Endothelial cell of umbilical vein (primary cell): ENCODE measurements at regions not wholly inside any gene's neighbourhood (a gene's known extent, or its start where the extent isn't known, plus 50 kb on each side); places are given as distances from the start of the nearest gene placed in this dataset.

Experiments
- BruUV-seq: library from RNA; stranded (reverse); fragments of 400-500 nt; replicated peaks from 2 replicates; lab custom pipeline; 2021; lab: Mats Ljungman, UMichigan
- CTCF ChIA-PET: fragments of 300-600, 350-600 bp; sonication (Branson Sonifier 250); formaldehyde crosslinking; loops from one replicate; lab custom pipeline; 2021; ENCODE audit warnings: antibody characterized with exemption, inconsistent platforms; lab: Charles Lee
- POLR2A ChIA-PET: fragments of 300-600, 350-600 bp; sonication (Branson Sonifier 250); formaldehyde crosslinking; loops from one replicate; lab custom pipeline; 2021; ENCODE audit warnings: antibody characterized with exemption, inconsistent platforms; lab: Charles Lee
- DNase-seq: peaks from one replicate; pipeline ENCODE4 v3.0.0-alpha.2; 2011; ENCODE audit warnings: low read depth, low spot score
- FAIRE-seq: peaks from 2 replicates; lab custom pipeline; 2011; peaks lifted over from hg19 to GRCh38; lab: Jason Lieb, UNC
- H2AFZ ChIP-seq: 2 replicates; pipeline ENCODE4 v1.6.0; 2012; ENCODE audit warnings: low read depth, low read length, control low read depth, inconsistent platforms
- H3K27ac ChIP-seq: 2 replicates; pipeline ENCODE4 v1.5.1; 2011; ENCODE audit warnings: low read depth, mild to moderate bottlenecking, control low read depth, low read length, moderate library complexity; ENCODE audit not compliant: insufficient read depth
- H3K27me3 ChIP-seq, 2 experiments: 2 replicates each; pipeline versions ENCODE4 v1.6.0 to v1.6.1; 2011; ENCODE audit warnings: low read length in 2 of 2, mixed read lengths in 1 of 2; ENCODE audit not compliant: control insufficient read depth in 2 of 2, insufficient read depth in 2 of 2
- H3K36me3 ChIP-seq, 2 experiments: 2 replicates in 1 of 2; 3 replicates in 1 of 2; pipeline ENCODE4 v1.5.1; 2011; ENCODE audit warnings: low read length in 2 of 2, mild to moderate bottlenecking in 1 of 2, moderate library complexity in 1 of 2; ENCODE audit not compliant: control insufficient read depth in 2 of 2, insufficient read depth in 2 of 2; ENCODE audit errors: extremely low read depth in 1 of 2
- H3K4me1 ChIP-seq: 3 replicates; pipeline ENCODE4 v1.5.1; 2011; ENCODE audit warnings: mild to moderate bottlenecking, low read length; ENCODE audit not compliant: control insufficient read depth, insufficient read depth; ENCODE audit errors: extremely low read depth
- H3K4me2 ChIP-seq: 2 replicates; pipeline ENCODE4 v1.6.1; 2011; ENCODE audit warnings: low read length, control low read depth, mixed read lengths; ENCODE audit not compliant: insufficient read depth
- H3K4me3 ChIP-seq, 3 experiments: fragments of 200-600 bp in 1 of 3; sonication (generic), shearing (Covaris generic) in 1 of 3; replicated peaks in 1 of 3; 2 replicates each; pipeline ENCODE4 v1.5.1; 2011 to 2016; ENCODE audit warnings: control low read depth in 3 of 3, low read length in 3 of 3, mild to moderate bottlenecking in 2 of 3, inconsistent platforms in 1 of 3, low read depth in 1 of 3, moderate library complexity in 1 of 3; ENCODE audit not compliant: insufficient read depth in 1 of 3
- H3K79me2 ChIP-seq: 2 replicates; pipeline ENCODE4 v1.6.0; 2012; ENCODE audit warnings: low read length, inconsistent platforms; ENCODE audit not compliant: control insufficient read depth, insufficient read depth
- H3K9ac ChIP-seq: replicated peaks from 2 replicates; pipeline ENCODE3; 2011; ENCODE audit warnings: low read length, control low read depth; ENCODE audit not compliant: insufficient read depth; ENCODE audit errors: extremely low read depth
- H3K9me1 ChIP-seq: replicated peaks from 3 replicates; pipeline ENCODE4 v1.6.0; 2011; ENCODE audit warnings: mild to moderate bottlenecking, low read length; ENCODE audit not compliant: control insufficient read depth, insufficient read depth; ENCODE audit errors: extremely low read depth
- H3K9me3 ChIP-seq: replicated peaks from 2 replicates; pipeline ENCODE4 v1.5.1; 2012; ENCODE audit warnings: low read length, inconsistent platforms; ENCODE audit not compliant: control insufficient read depth, insufficient read depth
- H4K20me1 ChIP-seq: replicated peaks from 2 replicates; pipeline ENCODE3; 2011; ENCODE audit warnings: mild to moderate bottlenecking, low read length; ENCODE audit not compliant: control insufficient read depth, insufficient read depth; ENCODE audit errors: extremely low read depth
- EZH2 ChIP-seq: IDR thresholded peaks from 2 replicates; pipeline ENCODE4 v1.6.1; 2012; ENCODE audit warnings: borderline replicate concordance, low read depth, mild to moderate bottlenecking, moderate library complexity, low read length, inconsistent platforms; ENCODE audit not compliant: severe bottlenecking
- FOS ChIP-seq: IDR thresholded peaks from 2 replicates; pipeline ENCODE4 v1.6.1; 2011; ENCODE audit warnings: mild to moderate bottlenecking, low read length, moderate library complexity, borderline replicate concordance; ENCODE audit not compliant: insufficient read depth
- GATA2 ChIP-seq: IDR thresholded peaks from 2 replicates; pipeline ENCODE4 v1.7.0; 2011; ENCODE audit warnings: low read depth, mild to moderate bottlenecking, moderate library complexity, mixed read lengths, low read length; ENCODE audit not compliant: insufficient read length, insufficient read depth
- JUN ChIP-seq: IDR thresholded peaks from 2 replicates; pipeline ENCODE4 v1.6.1; 2011; ENCODE audit warnings: borderline replicate concordance, low read depth; ENCODE audit not compliant: insufficient read length, insufficient read depth
- MAX ChIP-seq: IDR thresholded peaks from 2 replicates; pipeline ENCODE4 v1.6.1; 2011; ENCODE audit not compliant: insufficient read depth, insufficient read length
- MYC ChIP-seq: IDR thresholded peaks from one replicate; pipeline ENCODE4 v1.6.1; 2011; ENCODE audit warnings: mild to moderate bottlenecking, low read depth, low read length
- POLR2A ChIP-seq: IDR thresholded peaks from 2 replicates; pipeline ENCODE4 v1.6.1; 2012; ENCODE audit warnings: low read depth, mild to moderate bottlenecking, control low read depth, low read length
- POLR2AphosphoS5 ChIP-seq: IDR thresholded peaks from 2 replicates; pipeline ENCODE4 v1.6.1; 2012; ENCODE audit warnings: low read depth, mild to moderate bottlenecking, control low read depth, low read length, moderate library complexity; ENCODE audit not compliant: insufficient read depth
- dilution Hi-C: fragments of 300-500 bp; cut with MboI; formaldehyde crosslinking; loops from one replicate; pipeline ENCODE4 v1.15.0; 2019; ENCODE audit warnings: low sequenced_read_pairs; ENCODE audit not compliant: extremely low pct_ligation_motif_present
- intact Hi-C: fragments of 100-400 bp; cut with micrococcal nuclease; formaldehyde crosslinking; loops from one replicate; pipeline ENCODE4 v1.10.0; 2022
- TF ChIP-seq, protein P1 (sequence below), 2 donors: IDR thresholded peaks; 1 replicate in 1 of 2; 2 replicates in 1 of 2; pipeline ENCODE4 v1.5.1; 2011; ENCODE audit warnings: low read length in 2 of 2, mild to moderate bottlenecking in 2 of 2, moderate library complexity in 2 of 2, control low read depth in 1 of 2, inconsistent platforms in 1 of 2, low read depth in 1 of 2; ENCODE audit not compliant: insufficient read depth in 1 of 2; ENCODE audit errors: extremely low read depth in 1 of 2

DNA sequence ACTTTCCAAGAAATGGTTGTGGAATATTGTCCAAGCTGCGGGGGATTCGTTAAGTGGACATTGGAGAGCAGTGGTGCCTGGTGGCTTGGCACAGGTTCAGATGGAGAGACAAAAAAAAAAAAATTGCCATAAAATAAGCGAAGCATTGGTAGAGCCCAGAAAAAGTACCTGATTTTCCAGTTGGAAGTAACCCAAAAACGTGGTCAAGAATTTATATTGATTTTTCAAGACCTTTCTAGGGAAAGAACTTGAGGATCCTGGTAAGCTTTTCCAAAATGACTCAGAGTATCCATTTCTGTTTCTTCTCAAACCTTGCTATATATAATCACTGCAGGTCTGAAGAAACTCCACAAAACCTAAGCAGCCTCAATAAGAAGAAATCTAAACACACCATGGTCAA lies 94.6 kb downstream of the ING1 start:
- Histone ChIP-seq H3K9ac (no peak overlapping the region), H3K36me3 (no peaks in the 10 kb centered on the region), H2AFZ (no peak overlapping the region), H3K27ac (no peak overlapping the region), H3K4me2 (no peak overlapping the region), H3K27me3 (peaks cover 27 to 42% of the 10 kb centered on the region in 2 experiments), H3K9me1 (no peaks in the 10 kb centered on the region), H3K9me3 (no peaks in the 10 kb centered on the region), H3K79me2 (no peaks in the 10 kb centered on the region), H4K20me1 (no peaks in the 10 kb centered on the region), H3K4me3 (no peak overlapping the region), H3K4me1 (no peaks in the 10 kb centered on the region)
- DNase-seq = no peak
- ChIA-PET POLR2A (no interaction called here), CTCF (no interaction called here)
- intact Hi-C loops = no loop called here
- TF ChIP-seq POLR2AphosphoS5 (no peak), MAX (no peak), MYC (no peak), POLR2A (no peak), GATA2 (no peak), EZH2 (no peak), FOS (no peak), JUN (no peak)
- TF ChIP-seq, protein P1, sequence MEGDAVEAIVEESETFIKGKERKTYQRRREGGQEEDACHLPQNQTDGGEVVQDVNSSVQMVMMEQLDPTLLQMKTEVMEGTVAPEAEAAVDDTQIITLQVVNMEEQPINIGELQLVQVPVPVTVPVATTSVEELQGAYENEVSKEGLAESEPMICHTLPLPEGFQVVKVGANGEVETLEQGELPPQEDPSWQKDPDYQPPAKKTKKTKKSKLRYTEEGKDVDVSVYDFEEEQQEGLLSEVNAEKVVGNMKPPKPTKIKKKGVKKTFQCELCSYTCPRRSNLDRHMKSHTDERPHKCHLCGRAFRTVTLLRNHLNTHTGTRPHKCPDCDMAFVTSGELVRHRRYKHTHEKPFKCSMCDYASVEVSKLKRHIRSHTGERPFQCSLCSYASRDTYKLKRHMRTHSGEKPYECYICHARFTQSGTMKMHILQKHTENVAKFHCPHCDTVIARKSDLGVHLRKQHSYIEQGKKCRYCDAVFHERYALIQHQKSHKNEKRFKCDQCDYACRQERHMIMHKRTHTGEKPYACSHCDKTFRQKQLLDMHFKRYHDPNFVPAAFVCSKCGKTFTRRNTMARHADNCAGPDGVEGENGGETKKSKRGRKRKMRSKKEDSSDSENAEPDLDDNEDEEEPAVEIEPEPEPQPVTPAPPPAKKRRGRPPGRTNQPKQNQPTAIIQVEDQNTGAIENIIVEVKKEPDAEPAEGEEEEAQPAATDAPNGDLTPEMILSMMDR (IDR thresholded peaks at IDR 0.05; ENCODE audit: extremely low read depth in 1 of 2, insufficient read depth in 1 of 2, low read depth in 1 of 2, low read length in 2 of 2) = no peak
- no TSS peak for BruUV-seq
- dilution Hi-C loops = no loop called here
- no peak for FAIRE-seq
